Mammary epithelial cell (primary cell): ENCODE measurements at regions not wholly inside any gene's neighbourhood (a gene's known extent, or its start where the extent isn't known, plus 50 kb on each side); places are given as distances from the start of the nearest gene placed in this dataset.

ENCODE experiments used
- CTCF ChIP-seq, 2 donors: IDR thresholded peaks in 1 of 2; conservative IDR thresholded peaks in 1 of 2; 2 replicates each; pipeline ENCODE4 v1.5.1; 2011 to 2012; ENCODE audit warnings: inconsistent platforms in 2 of 2, low read length in 2 of 2, mild to moderate bottlenecking in 2 of 2, control low read depth in 1 of 2, low read depth in 1 of 2; ENCODE audit not compliant: insufficient read depth in 1 of 2; ENCODE audit errors: extremely low read depth in 1 of 2
- EZH2 ChIP-seq: IDR thresholded peaks from 2 replicates; pipeline ENCODE4 v1.6.1; 2012; ENCODE audit warnings: low read length, inconsistent platforms, borderline replicate concordance

- TF ChIP-seq CTCF (conservative IDR thresholded peaks at IDR 0.05 in 1 of 2, IDR thresholded peaks at IDR 0.05 in 1 of 2; ENCODE audit: extremely low read depth in 1 of 2, insufficient read depth in 1 of 2, low read depth in 1 of 2, low read length in 2 of 2) = no peak
- TF ChIP-seq EZH2 = no peak
Observed at GRCh38 chr12:92365333-92365732, 219.7 kb upstream of the BTG1 start.
